GM12864 (cell line): ENCODE measurements at regions not wholly inside any gene's neighbourhood (a gene's known extent, or its start where the extent isn't known, plus 50 kb on each side); places are given as distances from the start of the nearest gene placed in this dataset.

Experiments
- DNase-seq: peaks from one replicate; pipeline ENCODE4 v3.0.0-alpha.2; 2011; ENCODE audit warnings: low read depth
- H3K4me3 ChIP-seq: 2 replicates; pipeline ENCODE4 v1.5.1; 2011; ENCODE audit warnings: mild to moderate bottlenecking, low read depth, low read length, control low read depth
- TF ChIP-seq, protein P1 (sequence below): IDR thresholded peaks from 2 replicates; pipeline ENCODE4 v1.5.1; 2011; ENCODE audit warnings: low read depth, mild to moderate bottlenecking, moderate library complexity, low read length, control low read depth, inconsistent platforms; ENCODE audit errors: missing control alignments

DNA sequence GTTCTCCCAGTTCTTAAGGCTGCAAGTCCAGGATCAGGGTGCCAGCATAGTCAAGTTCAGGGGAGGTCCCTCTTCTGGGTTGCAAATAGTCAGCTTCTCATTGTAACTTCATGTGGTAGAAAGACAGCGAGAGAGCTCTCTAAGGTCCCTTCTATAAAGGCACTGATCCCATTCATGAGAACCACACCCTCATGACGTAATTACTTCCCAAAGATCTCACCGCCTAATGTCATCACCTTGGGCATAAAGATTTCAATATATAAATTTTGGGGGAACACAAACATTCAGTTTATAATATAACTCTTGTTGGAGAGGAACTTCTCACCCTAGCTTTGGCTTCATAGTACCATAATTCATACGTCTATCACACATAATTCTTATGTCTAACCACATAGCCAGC lies 203.9 kb upstream of the VLDLR start:
- H3K4me3 ChIP-seq: no peak overlapping the region
- TF ChIP-seq, protein P1, sequence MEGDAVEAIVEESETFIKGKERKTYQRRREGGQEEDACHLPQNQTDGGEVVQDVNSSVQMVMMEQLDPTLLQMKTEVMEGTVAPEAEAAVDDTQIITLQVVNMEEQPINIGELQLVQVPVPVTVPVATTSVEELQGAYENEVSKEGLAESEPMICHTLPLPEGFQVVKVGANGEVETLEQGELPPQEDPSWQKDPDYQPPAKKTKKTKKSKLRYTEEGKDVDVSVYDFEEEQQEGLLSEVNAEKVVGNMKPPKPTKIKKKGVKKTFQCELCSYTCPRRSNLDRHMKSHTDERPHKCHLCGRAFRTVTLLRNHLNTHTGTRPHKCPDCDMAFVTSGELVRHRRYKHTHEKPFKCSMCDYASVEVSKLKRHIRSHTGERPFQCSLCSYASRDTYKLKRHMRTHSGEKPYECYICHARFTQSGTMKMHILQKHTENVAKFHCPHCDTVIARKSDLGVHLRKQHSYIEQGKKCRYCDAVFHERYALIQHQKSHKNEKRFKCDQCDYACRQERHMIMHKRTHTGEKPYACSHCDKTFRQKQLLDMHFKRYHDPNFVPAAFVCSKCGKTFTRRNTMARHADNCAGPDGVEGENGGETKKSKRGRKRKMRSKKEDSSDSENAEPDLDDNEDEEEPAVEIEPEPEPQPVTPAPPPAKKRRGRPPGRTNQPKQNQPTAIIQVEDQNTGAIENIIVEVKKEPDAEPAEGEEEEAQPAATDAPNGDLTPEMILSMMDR: no peak
- DNase-seq: no peak

DNA sequence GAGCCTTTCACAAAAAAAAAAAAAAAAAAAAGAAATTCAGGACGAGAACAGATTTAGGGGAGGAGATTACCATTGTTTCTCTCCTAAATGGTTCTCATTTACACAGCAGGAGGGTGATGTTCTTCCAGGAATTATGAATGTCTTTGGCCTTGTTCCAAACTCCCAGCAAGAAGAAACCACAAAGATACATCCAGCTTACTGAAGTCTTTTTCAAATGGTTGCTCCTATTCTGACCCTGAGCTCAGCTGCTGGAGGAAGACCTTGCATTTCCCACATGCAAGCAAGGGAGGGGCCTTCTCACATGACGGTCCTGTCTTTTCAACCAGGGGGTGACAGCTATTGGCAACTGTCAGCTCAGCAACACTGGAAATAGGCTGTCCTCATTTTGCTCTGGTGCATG lies 203.0 kb upstream of the VLDLR start:
- TF ChIP-seq, protein P1: no peak
- DNase-seq: no peak
- H3K4me3 ChIP-seq: no peak overlapping the region

DNA sequence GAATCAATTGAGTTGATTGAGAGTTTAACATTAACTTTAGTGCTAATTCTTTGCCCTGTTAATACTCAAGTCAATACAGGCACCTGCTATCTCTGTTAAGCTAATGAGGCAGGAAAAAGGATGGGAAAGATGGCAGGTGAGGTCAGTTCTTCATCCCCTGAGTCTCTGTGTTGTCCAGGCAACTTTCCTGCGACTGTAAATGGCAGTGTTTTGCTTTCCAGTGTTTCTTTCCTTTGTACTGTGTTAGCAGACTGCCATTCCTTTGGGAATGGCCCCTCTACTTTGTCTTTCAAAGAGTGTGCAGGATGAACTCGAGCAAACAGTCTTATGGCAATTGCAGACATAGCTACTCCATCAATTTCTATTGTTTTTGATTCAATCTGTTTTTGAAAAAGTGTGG lies 202.2 kb upstream of the VLDLR start:
- no peak for DNase-seq
- H3K4me3 ChIP-seq: no peak overlapping the region
- TF ChIP-seq, protein P1: no peak

DNA sequence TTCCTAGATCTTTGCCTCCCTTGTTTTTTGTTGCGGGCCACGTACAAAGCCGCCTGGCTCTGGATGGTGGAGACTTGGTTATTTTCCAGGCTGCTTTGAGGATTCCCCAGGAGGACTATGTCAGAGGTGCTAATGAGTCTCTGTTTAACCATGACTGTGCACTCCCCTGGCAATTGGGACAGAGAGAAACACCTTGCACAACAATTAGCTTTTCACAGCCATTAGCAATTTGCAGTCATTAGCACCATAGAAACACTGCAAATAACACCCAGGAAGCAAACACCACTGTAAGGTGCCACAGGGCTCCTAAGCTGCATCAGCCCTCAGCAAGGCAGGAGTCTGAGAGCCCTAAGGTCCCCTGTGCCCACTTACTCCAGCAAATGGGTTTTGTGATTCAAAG lies 201.0 kb upstream of the VLDLR start:
- no peak overlapping the region for H3K4me3 ChIP-seq
- TF ChIP-seq, protein P1: no peak
- no peak for DNase-seq

DNA sequence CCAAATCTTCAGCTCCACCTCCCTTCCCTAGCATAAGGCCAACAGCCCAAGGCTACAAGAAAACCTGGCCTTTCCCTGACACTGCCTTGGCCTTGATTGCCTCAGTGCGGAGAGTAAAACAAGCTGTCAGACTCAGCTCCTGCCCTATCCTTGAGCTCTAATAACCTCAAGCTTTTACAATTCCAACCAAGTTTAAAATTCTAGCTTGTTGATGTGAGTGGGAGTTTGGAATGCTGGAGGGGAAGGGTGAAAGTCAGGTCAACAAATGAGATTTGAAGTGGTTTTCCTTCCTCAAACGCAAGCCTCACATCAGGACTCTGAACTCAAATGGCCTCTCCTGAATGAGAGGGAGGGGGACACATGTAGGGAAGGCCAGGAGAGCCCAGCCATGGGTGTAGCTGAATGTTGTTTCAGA lies 197.0 kb upstream of the VLDLR start:
- TF ChIP-seq, protein P1: no peak
- no peak overlapping the region for H3K4me3 ChIP-seq

DNA sequence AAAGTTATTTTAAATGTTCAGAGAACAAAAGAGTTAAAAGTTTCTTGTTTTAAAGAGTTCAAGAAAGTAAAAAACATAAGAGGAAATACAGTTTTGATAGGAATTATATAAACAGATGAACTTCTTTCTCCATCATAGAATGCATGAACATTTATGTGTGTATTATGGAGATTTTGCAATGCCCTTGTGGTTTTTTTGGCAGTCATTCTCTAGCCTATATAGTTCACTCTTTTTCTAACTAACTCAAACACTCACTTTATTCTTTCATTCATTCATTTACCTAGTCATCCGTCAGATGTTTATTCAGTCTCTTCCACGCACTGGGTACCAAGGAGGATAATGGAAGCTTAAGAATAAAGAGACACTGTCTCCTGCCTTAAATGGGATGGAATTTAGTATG lies 195.9 kb upstream of the VLDLR start:
- TF ChIP-seq, protein P1: no peak
- H3K4me3 ChIP-seq: no peak overlapping the region
- no peak for DNase-seq

More for the DNA sequence above, 197.0 kb upstream of the VLDLR start:
- no peak for DNase-seq

DNA sequence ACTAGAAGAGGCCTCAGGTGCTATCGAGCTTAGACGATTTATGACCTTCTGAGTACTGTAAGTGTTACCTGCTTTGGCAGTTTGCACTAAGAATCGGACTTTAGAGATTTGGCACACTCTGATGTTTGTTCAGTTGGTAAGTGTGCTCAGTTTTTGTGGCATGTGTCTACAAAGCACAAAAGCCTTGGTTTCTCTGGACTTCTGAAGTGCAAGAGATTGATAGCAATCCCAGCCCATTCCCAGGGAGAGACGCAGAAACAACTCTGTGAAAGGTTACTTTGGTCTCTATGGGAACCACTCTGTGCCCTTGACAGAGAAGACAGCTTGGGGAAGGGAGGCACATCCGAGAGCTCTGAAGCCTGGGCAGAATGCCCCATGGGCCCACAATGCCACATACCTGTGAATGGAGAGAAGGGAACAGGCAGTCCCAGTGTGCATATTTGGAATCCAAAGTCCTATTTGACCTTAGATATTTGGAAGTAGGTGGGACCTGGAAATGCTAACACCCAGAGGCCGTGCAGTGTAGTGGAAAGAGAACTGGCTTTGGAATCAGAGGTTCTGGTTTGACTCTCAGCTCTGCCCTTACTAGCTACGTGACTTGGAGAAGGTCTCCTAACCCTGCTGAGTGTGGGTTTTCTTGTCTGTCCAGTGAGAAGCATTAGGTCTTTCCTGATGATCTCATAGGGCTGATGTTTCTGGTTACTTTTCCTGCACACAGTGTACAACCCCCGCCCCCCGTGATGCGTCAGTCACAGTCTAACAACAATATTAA lies 194.3 kb upstream of the VLDLR start:
- H3K4me3 ChIP-seq: no peak overlapping the region
- TF ChIP-seq, protein P1: no peak
- no peak for DNase-seq
